Dermis microvascular lymphatic vessel endothelial cell (primary cell): ENCODE measurements at regions not wholly inside any gene's neighbourhood (a gene's known extent, or its start where the extent isn't known, plus 50 kb on each side); places are given as distances from the start of the nearest gene placed in this dataset.

Experiments
- DNase-seq, 2 donors: peaks; one replicate each; pipeline versions ENCODE4 v3.0.0 to v3.0.0-alpha.2; 2010; ENCODE audit warnings: low read depth in 2 of 2

DNA sequence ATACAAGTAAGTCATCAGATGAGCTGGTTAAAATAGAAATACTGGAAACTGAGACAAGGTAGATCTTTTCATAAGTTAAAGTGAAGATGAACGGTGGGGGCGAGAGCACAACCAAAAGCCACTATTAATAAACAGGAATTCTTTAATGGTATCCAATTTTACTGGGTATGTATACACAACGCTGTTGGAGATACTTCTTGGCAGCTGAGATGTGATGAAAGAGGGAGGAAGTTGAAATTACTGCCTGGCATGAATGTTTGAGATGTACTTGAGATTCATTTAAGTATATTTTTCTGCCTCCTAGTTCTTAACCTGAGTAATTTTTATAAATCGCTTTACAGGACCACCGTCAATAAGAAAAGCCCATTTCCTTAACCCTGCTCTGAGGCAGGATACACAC, 110.0 kb upstream of the ZRANB2 start:
- DNase-seq, result no peak

DNA sequence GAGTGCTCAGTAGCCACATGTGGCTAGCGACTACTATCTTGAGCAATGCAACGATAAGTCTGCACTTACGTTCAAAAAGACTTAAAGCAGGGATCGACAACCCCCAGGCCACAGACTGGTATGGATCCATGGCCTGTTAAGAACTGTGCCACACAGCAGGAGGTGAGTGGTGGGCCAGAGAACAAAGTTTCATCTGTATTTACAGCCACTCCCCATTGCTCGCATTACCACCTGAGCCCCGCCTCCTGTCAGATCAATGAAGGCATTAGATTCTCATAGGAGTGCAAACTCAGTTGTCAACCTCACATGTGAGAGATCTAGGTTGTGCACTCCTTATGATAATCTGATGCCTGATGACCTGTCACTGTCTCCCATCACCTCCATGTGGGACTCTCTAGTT, 103.6 kb upstream of the ZRANB2 start:
- DNase-seq, result no peak

DNA sequence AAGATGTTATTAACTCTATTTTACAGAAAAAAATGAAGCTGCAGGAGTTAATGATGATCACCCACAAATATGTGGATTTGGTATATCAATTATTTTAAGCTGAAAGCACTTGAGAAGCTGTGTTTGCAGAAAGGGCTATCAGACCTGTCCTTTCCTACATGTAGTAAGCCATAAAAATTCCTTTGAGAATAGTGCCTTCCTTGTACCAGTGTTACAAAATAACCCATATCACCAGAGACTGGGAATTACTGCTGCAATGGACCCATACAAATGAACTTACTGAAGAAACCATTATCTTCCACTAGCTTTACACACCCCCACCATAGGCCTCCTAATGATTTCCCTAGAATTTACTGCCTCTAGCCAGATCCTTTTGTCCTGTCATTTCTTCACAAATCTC, 99.2 kb upstream of the ZRANB2 start:
- DNase-seq, result no peak

DNA sequence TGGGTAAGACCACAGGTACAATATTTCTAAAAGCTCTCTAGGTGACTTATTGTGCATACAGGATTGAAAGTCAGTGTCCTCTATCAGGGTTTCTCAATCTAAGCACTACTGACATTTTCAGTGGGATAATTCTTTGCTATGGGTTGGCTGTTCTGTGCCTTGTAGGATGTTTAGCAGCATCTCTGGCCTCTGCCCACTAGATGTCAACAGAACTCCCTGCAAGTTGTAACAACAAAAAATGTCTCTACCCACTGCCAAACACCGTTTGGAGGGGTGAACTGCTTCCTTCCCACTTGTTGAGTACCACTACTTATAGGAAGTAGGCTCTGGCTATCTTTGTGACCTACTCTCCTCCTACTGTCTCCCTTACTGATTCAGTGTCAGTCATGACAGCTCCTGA, 90.1 kb upstream of the ZRANB2 start:
- no peak for DNase-seq

DNA sequence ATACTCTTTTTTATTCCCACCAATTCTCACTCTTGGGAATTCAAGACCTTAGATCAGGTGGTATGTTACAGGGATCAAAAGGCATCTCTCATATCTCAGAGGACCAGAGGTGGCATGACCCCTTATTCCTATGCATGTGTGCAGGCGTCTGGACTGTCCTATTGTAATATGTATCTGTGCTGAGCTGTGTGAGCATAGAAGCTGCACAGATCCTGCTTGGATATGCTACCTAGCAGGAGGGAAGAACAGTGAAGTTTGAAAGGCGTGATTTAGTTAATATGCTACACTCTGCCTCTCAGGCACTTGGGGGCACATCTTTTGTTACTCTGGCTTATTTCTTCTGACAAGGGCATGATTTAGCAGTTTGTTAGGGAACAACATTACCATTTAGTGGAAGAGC, 86.7 kb upstream of the ZRANB2 start:
- DNase-seq, result no peak

DNA sequence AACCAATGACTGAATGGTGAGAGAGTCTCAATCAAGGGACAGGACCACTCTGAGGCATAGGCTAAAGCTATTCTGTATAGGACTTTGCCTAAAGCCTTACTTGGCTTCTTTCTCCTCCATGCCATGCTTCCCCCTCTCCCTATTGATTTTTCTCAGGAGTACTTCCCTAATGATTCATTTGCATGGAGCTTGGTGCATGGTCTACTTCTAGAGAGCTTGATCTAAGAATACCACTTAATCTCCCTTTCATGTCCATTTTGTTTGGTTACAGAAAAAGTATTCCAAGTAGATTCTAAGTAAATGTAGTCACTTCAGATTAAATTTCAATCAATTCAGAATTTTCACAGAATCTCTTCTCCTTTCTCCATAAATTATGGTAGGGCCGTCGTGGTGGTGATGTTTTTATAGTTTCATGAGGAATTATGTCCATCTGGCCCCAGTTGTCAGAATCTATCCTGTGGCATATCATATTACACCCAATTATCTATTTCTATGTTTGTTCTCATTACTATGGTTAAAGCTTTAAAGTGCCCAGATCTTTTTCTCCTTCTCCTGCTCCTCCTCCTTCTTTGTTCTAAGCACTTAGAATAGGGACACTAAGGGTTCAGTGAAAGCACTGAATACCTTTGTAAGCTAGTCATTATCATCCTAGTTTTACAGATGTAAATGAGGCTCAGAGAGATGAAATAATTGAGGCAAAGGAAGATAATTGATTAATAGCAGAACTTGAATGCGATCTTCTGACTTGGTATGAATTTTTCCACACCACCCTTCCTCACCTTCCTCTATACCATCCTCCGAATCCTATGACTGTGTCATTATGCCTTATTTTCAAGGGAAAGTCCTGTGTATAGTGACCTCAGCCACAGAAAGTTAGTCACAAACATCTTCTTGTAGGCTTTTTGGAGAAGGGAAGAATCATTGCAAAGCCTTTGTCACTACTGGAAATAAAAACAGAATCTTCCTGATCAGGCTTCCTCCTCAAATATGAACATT, 85.6 kb upstream of the ZRANB2 start:
- DNase-seq, result no peak

DNA sequence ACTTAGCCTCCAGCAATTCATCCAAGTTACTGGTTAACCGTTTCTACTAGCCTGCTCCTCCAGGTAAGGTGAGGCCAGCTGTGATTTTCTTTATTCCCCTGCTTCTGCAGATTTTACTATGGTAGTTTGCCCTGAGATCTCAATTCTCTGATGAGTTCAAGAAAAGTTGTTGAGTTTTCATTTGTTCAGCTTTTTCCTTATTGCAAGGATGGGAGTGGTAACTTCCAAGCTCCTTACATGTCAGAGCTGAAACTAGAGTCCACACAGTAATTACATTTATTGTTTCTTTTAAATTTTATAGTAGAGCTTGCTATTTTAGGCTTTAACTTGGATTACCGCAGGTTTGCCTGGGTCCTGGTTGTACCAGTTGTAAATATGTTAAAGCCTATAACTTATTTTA, 76.9 kb upstream of the ZRANB2 start:
- no peak for DNase-seq

DNA sequence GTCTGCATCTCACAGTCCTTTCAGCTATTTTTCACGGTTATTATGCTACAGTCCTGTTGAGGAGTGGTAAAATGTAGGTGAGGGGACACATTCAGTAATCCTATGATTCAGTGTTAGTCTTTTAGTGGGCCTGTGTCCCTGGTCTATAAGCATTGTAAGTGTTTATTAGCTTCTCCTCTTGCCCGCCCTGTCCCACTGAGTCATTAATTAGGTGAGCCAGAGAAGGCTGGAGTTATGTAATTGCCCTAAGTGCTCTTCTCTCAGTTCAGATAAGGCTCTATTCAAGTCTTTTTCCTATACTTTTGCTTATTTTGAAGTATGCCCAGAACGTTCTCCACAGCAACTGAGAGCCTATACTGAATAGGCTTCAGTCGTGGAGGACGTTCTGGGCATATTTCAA, 76.3 kb upstream of the ZRANB2 start:
- no peak for DNase-seq

DNA sequence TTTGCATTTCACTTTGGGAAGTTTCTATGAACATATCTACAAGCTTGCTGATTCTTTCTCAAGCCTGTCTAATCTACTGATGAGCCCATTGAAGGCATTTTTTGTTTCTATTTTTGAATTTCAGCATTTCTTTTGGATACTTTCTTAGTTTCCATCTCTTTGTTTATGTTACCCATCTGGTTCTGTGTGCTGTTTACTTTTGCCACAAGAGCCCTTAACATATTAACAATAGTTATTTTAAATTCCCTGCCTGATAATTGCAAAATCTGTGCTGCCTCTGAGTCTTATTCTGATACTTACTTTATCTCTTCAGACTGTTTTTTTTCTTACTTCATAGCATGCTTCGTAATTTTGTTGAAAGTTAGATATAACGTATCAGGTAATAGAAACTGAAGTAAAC, 75.8 kb upstream of the ZRANB2 start:
- DNase-seq, result no peak

DNA sequence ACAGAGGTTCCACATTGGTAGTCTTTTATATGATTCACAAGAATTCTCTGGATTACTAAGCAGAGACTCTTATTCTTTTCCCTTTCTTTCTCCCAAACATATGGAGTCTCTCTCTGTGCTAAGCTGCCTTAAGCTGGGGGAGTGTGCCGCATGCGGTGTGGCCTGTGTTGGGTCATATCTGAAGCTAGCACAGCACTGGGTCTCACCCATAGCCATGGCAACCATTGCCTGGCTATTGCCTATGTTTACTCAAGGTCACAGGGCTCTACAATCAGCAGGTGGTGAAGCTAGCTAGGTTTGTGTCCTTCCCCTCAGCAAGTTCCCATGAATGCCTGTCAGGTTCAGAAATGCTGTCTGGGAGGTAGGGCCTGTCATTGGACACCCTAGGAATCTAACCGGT, 73.6 kb upstream of the ZRANB2 start:
- no peak for DNase-seq

DNA sequence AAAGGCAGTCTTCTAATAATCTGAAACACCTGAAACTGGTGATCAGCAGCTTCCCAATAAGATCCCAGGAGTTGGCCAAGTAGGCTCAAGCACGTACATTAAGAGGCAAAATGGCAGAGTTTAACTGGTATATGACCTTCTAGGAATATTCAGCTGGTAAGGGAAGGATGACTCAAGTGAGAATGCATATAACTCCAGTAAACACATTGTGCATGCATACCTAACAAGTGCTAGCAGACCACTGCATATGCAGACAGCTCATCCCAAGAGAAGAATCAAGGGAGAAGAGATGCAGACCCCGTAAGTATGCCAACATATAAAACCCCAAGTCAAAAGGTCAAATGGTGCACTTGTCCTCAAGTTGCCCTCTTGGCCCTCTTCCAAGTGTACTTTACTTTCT, 73.0 kb upstream of the ZRANB2 start:
- no peak for DNase-seq

DNA sequence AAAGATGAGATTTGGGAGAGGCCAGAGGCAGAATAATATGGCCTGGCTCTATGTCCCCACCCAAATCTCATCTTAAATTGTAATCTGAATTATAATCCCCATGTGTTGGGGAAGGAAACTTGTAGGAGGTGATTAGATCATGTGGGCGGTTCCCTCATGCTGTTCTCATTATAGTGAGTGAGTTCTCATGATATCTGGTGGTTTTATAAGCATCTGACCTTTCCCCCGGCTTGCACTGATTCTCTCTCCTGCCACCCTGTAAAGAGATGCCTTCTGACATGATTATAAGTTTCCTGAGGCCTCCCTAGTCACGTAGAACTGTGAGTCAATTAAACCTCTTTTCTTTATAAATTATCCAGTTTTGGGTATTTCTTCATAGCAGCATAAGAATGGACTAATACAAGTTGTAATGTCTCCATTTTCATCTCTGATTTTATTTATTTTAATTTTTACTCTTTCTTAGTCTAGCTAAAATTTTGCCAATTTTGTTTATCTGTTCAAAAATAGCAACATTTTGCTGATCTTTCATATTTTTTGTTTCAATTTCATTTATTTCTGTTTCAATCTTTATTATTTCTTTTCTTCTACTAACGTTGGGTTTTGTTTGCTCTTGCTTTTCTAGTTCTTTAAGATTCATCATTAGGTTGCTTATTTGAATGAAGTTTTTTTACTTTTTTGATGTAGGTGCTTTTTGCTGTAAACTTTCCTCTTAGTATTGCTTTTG, 67.0 kb upstream of the ZRANB2 start:
- DNase-seq, result no peak

DNA sequence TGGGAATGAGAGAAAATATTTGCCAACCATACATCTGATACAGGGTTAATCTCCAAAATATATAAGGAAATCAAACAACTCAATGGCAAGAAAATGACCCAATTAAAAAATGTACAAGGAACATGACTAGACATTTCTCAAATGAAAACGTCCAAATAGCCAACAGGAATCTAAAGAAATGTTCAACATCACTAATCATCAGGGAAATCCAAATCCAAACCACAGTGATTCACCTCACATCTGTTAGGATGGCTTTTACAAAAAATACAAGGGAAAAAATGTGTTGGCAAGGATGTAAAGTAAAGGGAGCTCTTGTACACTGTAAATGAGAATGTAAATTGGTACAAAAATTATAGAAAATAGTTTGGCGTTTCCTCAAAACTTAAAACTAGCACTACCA, 54.7 kb upstream of the ZRANB2 start:
- DNase-seq, result no peak
